HUES64 (cell line): ENCODE measurements at regions not wholly inside any gene's neighbourhood (a gene's known extent, or its start where the extent isn't known, plus 50 kb on each side); places are given as distances from the start of the nearest gene placed in this dataset.
"Not testable (repeated sequence)": the region's sequence is repeated elsewhere in the genome, so short reads cannot be mapped to it uniquely, and the experiment has no call there.

ENCODE experiments used
- H3K27ac ChIP-seq: 2 replicates; pipeline ENCODE4 v1.7.0; 2013; ENCODE audit warnings: low read depth, low read length, inconsistent platforms
- H3K27me3 ChIP-seq: 2 replicates; pipeline ENCODE4 v1.6.1; 2013; ENCODE audit warnings: mild to moderate bottlenecking, low read length; ENCODE audit not compliant: insufficient read depth
- H3K36me3 ChIP-seq: 2 replicates; pipeline ENCODE4 v1.6.1; 2013; ENCODE audit warnings: mild to moderate bottlenecking, low read length; ENCODE audit not compliant: insufficient read depth
- H3K4me1 ChIP-seq: 2 replicates; pipeline ENCODE4 v1.6.1; 2013; ENCODE audit warnings: mild to moderate bottlenecking, low read length, moderate library complexity; ENCODE audit not compliant: insufficient read depth
- H3K4me3 ChIP-seq: 2 replicates; pipeline ENCODE4 v1.5.1; 2013; ENCODE audit warnings: mild to moderate bottlenecking, low read length, moderate library complexity
- H3K9ac ChIP-seq: 2 replicates; pipeline ENCODE4 v1.6.1; 2013; ENCODE audit warnings: mild to moderate bottlenecking, low read depth, low read length
- H3K9me3 ChIP-seq: 2 replicates; pipeline ENCODE4 v1.6.1; 2013; ENCODE audit warnings: low read depth, low read length; ENCODE audit not compliant: insufficient read depth
- WGBS: fragments of 150-250, 120-280 bp; methylation state at CpG from one replicate; pipeline ENCODE4 v1.1.7; 2013; ENCODE audit warnings: missing lambda C conversion rate; 5-methylcytosine and 5-hydroxymethylcytosine counted together

DNA sequence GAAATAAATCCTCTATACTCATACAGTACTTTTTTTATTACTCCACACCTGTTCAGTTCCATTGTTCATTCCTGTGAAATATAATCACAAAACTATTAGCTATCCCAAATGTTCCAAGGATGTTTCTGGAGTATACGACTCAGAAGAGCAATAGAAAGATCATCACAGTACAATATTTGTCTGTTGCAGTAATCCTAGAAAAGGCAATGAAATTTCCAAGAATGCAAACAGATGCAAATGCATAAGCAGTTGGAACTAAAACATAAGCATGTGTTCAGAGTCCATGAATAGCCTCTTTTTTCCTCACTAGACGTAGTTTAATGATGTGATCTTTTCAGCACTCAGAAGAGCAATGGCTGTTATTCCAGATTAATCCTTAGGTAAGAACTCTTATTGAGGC is 55.2 kb downstream of the RTL3 start:
- Histone ChIP-seq H3K36me3 (no peaks in the 10 kb centered on the region), H3K4me1 (no peaks in the 10 kb centered on the region), H3K9me3 (no peaks in the 10 kb centered on the region), H3K27ac (no peak overlapping the region), H3K27me3 (no peaks in the 10 kb centered on the region), H3K4me3 (no peak overlapping the region), H3K9ac (no peak overlapping the region)
- WGBS: 91% methylated on average over 2 of the region's 2 CpGs

DNA sequence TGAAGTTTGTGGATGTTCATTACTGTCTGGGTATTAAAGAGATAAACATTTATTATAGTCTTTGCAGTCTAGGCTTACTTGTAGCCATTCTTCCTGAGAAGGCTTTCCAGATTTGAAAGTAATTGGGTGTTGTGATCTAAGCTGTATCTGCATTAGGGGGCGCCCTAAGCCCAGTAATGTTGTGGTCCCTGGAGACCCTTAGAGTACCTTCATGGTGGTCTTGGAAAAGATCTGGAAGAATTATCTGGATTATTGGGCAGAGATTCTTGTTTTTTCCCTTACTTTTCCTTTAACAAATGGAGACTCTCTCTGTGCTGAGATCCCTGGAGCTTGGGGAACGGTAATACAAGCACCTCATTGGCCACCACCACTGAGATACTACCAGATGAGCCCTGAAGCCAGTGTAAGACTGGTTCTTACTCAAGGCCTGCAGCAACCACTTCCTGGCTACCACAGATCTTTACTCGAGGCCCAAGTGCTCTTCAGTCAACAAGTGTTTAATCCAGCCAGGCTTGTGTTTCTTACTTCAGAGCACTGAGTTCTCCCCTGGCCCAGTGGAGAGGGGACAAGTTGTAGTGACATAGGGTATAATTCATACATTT is 63.1 kb downstream of the RTL3 start:
- H3K4me3 ChIP-seq: no peak overlapping the region
- no peaks in the 10 kb centered on the region for H3K36me3 ChIP-seq
- WGBS: 60% methylated on average over 3 of the region's 3 CpGs
- H3K27ac ChIP-seq: no peak overlapping the region
- H3K4me1 ChIP-seq: no peaks in the 10 kb centered on the region
- no peaks in the 10 kb centered on the region for H3K27me3 ChIP-seq
- H3K9ac ChIP-seq: no peak overlapping the region
- H3K9me3 ChIP-seq: no peaks in the 10 kb centered on the region

DNA sequence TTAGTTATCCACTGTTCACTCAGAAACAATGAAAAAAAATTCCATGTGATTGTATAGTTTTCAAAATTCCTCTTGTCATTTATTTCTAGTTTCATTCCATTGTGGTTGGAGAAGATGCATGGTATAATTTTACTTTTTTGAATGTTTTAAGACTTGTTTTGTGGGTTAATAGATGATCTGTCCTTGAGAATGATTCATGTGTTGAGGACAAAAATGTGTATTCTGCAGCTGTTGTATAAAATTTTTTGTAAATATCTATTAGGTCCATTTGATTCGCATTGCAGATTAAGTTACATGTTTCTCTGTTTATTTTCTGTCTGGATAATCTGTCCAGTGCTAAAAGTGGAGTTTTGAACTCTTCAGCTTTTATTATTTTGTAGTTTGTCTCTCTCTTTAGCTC is 65.4 kb downstream of the RTL3 start:
- no peak overlapping the region for H3K9ac ChIP-seq
- no peaks in the 10 kb centered on the region for H3K36me3 ChIP-seq
- H3K4me1 ChIP-seq: no peaks in the 10 kb centered on the region
- no peaks in the 10 kb centered on the region for H3K9me3 ChIP-seq
- no peaks in the 10 kb centered on the region for H3K27me3 ChIP-seq
- H3K4me3 ChIP-seq: no peak overlapping the region
- 100% methylated on average over 1 of the region's 1 CpG for WGBS
- no peak overlapping the region for H3K27ac ChIP-seq

DNA sequence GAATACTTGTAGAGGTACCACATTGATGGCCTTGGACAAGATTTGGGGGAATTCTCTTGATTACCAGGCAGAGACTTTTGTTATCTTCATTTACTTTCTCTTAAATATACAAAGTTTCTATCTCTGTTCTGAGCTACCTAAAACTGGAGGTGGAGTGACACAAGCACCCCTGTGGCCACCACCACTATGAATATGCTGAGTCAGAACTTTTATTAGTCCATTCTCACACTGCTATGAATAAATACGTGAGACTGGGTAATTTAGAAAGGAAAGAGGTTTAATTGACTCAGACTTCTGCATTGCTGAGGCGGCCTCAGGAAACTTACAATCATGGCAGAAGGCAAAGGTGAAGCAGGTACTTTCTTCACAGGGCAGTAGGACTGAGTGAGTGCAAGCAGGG is 67.1 kb downstream of the RTL3 start:
- no peaks in the 10 kb centered on the region for H3K27me3 ChIP-seq
- 85% methylated on average over 2 of the region's 2 CpGs for WGBS
- no peaks in the 10 kb centered on the region for H3K36me3 ChIP-seq
- no peak overlapping the region for H3K27ac ChIP-seq
- H3K4me1 ChIP-seq: no peaks in the 10 kb centered on the region
- no peak overlapping the region for H3K9ac ChIP-seq
- no peaks in the 10 kb centered on the region for H3K9me3 ChIP-seq
- H3K4me3 ChIP-seq: no peak overlapping the region

DNA sequence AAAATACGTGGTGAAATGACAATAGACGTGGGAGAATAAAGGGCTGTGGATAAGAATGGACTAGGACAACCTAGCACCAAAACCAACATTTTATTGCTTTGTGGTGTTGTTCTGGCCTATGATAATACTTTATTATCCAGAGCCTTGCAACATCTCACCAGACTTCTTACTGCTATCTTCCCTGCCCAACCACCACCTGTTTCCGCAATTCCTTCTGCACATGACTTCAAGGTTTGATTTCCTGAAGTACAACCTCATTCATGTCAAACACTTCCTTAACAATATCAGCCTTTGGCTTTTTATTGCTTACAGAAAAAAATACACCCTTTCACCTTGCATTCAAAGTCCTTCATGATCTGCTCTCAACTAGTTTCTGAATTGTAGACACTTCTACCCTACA is 84.8 kb downstream of the RTL3 start:
- no peaks in the 10 kb centered on the region for H3K4me1 ChIP-seq
- H3K4me3 ChIP-seq: no peak overlapping the region
- H3K9ac ChIP-seq: no peak overlapping the region
- WGBS: 98% methylated on average over 1 of the region's 3 CpGs
- H3K27ac ChIP-seq: no peak overlapping the region
- H3K9me3 ChIP-seq: no peaks in the 10 kb centered on the region
- H3K36me3 ChIP-seq: no peaks in the 10 kb centered on the region
- H3K27me3 ChIP-seq: no peaks in the 10 kb centered on the region

DNA sequence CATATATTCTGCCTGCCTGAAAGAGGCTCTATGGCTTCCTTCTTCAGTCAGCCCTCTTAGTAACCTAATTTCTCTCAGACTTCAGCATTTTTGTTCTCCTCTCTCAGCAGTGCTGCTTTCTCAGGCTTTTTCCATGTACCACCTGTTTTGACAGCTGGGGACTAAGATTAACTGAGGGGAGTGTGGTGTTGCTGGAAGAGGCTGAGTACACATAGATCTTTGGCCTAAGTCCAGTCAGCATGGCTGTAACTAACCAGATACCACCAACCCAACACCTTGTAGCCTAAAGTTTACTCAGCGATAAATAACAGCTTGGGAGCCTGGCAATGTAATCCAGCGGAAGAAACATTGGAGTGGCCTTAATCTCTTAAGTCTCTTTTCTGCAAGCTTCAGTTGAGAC is 85.5 kb downstream of the RTL3 start:
- no peak overlapping the region for H3K27ac ChIP-seq
- no peaks in the 10 kb centered on the region for H3K36me3 ChIP-seq
- no peaks in the 10 kb centered on the region for H3K9me3 ChIP-seq
- H3K9ac ChIP-seq: no peak overlapping the region
- no peaks in the 10 kb centered on the region for H3K4me1 ChIP-seq
- H3K4me3 ChIP-seq: no peak overlapping the region
- no peaks in the 10 kb centered on the region for H3K27me3 ChIP-seq
- 96% methylated on average over 2 of the region's 2 CpGs for WGBS

DNA sequence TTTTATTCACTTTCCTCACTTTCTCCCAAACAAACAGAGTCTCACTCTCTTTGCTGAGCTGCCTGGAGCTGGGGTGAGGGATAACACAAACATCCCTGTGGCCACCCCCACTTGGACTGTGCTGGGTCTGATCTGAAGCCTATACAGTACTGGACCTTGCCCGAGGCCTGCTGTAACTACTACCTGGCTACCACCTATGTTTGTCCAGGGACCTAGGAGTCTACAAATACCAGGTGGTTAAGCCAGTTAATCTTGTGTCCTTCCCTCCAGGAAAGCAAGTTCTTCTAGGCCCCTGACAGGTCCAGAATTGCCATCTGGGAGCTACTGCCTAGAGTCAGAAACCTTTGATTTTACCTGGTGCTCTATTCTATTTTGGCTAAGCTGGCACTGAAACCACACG is 87.3 kb downstream of the RTL3 start:
- H3K27me3 ChIP-seq: no peaks in the 10 kb centered on the region
- no peaks in the 10 kb centered on the region for H3K9me3 ChIP-seq
- no peaks in the 10 kb centered on the region for H3K4me1 ChIP-seq
- H3K9ac ChIP-seq: no peak overlapping the region
- no peaks in the 10 kb centered on the region for H3K36me3 ChIP-seq
- 92% methylated on average over 2 of the region's 2 CpGs for WGBS
- H3K27ac ChIP-seq: no peak overlapping the region
- H3K4me3 ChIP-seq: no peak overlapping the region

DNA sequence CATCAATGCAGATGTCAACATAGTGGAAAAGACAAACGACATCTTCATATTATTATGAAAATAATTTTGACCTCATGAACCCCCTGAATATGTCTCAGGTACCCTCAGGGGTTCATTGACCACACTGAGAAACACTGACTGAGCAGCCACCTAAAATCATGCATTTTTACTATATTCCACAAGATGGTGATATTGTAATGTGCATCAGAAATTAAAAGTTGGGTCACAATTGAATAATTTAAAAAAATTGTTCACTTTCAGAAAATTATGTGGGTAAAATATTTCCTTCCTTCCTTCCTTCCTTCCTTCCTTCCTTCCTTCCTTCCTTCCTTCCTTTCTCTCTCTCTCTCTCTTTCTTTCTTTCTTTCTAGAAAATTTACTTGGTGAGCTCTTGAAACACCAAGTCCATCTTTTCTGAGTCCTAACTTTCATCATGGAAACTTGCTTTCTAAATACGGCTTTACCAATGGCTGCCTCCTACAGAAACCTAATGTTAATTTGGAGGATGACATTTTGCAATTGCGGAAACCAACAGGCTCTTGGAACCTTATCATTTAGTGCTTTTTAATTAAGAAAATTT is 103.6 kb downstream of the RTL3 start:
- Histone ChIP-seq H3K27ac (no peak overlapping the region), H3K9me3 (no peaks in the 10 kb centered on the region), H3K4me3 (no peak overlapping the region), H3K9ac (no peak overlapping the region), H3K4me1 (no peaks in the 10 kb centered on the region), H3K36me3 (no peaks in the 10 kb centered on the region), H3K27me3 (no peaks in the 10 kb centered on the region)
- 83% methylated on average over 1 of the region's 3 CpGs for WGBS

DNA sequence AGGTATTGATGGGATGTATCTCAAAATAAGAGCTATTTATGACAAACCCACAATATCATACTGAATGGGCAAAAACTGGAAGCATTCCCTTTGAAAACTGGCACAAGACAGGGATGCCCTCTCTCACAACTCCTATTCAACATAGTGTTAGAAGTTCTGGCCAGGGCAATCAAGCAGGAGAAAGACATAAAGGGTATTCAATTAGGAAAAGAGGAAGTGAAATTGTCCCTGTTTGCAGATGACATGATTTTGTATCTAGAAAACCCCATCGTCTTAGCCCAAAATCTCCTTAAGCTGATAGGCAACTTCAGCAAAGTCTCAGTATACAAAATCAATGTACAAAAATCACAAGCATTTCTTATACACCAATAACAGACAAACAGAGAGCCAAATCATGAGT is 106.5 kb downstream of the RTL3 start:
- not testable (repeated sequence) for H3K27ac ChIP-seq, H3K9me3 ChIP-seq, H3K4me3 ChIP-seq, H3K4me1 ChIP-seq, H3K27me3 ChIP-seq, H3K9ac ChIP-seq, H3K36me3 ChIP-seq
- WGBS: 94% methylated on average over 1 of the region's 1 CpG

DNA sequence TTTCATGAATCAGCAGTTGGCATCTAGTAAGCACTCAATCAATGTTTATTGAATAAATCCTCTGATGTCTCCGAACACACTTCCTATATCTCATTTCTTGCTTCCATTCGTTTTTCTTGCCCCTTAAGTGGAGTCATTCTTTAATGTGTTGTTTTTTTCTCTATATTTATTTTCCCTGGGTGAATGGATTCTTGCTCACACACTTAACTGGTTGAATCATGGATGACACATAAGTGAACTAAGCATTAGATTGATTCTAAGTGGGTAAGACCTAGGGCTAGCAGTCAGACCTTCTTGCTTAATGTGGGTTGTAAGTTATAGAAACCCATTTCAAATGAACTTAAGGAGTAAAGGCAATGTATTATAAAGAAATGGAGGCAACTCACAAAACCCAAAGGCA is 111.1 kb downstream of the RTL3 start:
- WGBS: 100% methylated on average over 1 of the region's 2 CpGs
- Histone ChIP-seq H3K9me3 (no peaks in the 10 kb centered on the region), H3K4me3 (no peak overlapping the region), H3K36me3 (no peaks in the 10 kb centered on the region), H3K9ac (no peak overlapping the region), H3K27ac (no peak overlapping the region), H3K27me3 (no peaks in the 10 kb centered on the region), H3K4me1 (no peaks in the 10 kb centered on the region)

DNA sequence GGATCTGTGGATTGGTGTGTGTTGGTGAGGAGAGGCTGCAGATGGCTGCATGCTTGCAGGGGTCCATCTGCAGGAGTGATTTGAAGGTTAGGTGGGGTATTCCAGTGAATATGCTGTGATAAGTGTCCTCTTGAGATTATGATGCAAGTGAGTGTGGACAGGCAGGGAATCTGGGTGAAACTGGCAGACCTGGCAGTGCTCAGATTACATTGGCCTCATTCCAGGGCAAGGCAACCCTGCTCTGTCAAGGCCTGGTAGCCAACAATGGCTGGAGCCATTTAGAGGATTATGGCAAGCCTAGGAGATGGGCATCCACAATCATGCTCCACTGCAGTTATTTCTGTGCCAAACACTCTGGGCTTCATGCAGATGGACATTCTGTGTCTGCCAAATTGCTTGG is 113.9 kb downstream of the RTL3 start:
- Histone ChIP-seq H3K27me3 (no peaks in the 10 kb centered on the region), H3K36me3 (no peaks in the 10 kb centered on the region), H3K9ac (no peak overlapping the region), H3K27ac (no peak overlapping the region), H3K9me3 (no peaks in the 10 kb centered on the region), H3K4me3 (no peak overlapping the region), H3K4me1 (no peaks in the 10 kb centered on the region)

DNA sequence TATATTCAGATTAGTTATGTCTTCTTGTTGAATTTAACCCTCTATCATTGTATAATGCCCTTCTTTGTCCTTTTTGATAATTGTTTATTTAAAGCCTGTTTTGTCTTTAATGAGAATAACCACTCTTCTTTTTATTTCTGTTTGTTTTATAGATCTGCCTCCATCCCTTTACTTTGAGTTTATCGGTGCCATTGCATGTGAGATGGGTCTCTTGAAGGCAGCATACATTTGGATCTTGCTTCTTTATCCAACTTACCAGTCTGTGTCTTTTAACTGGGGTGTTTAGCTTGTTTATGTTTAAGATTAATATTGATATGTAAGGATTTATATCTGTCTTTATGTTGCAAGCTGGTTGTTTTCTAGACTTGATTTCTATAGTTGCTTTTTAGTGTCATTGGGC is 115.8 kb downstream of the RTL3 start:
- Histone ChIP-seq H3K4me1 (no peaks in the 10 kb centered on the region), H3K9ac (no peak overlapping the region), H3K9me3 (no peaks in the 10 kb centered on the region), H3K27ac (no peak overlapping the region), H3K4me3 (no peak overlapping the region), H3K36me3 (no peaks in the 10 kb centered on the region), H3K27me3 (no peaks in the 10 kb centered on the region)
- no CpG with 5 or more reads among the region's 1 CpG for WGBS
